GM12878 (cell line): ENCODE measurements at regions not wholly inside any gene's neighbourhood (a gene's known extent, or its start where the extent isn't known, plus 50 kb on each side); places are given as distances from the start of the nearest gene placed in this dataset.

Experiments used
- ATAC-seq: fragments of 200-7000 bp; cut with Tn5 transposase; 3 replicates; pipeline ENCODE4 v1.9.1; 2020; ENCODE audit warnings: mild to moderate bottlenecking, moderate library complexity
- BruUV-seq: library from RNA; stranded (reverse); fragments of 400-500 nt; replicated peaks from 2 replicates; lab custom pipeline; 2021; lab: Mats Ljungman, UMichigan
- CTCF ChIA-PET: fragments of 300-600 bp; sonication (Branson Sonifier 250); formaldehyde crosslinking; extraction: SDS; loops from one replicate; lab custom pipeline; 2021; ENCODE audit warnings: inconsistent platforms; lab: Yijun Ruan, JAX
- POLR2A ChIA-PET: fragments of 350-600 bp; formaldehyde crosslinking; extraction: SDS; loops from one replicate; lab custom pipeline; 2021; ENCODE audit warnings: inconsistent platforms; lab: Charles Lee
- RAD21 ChIA-PET: fragments of 300-600 bp; sonication (Branson Sonifier 250); formaldehyde crosslinking; loops from one replicate; lab custom pipeline; 2023; ENCODE audit warnings: antibody characterized with exemption; ENCODE audit not compliant: unreplicated experiment; lab: Charles Lee
- SMC1A ChIA-PET: fragments of 300-600 bp; sonication (Branson Sonifier 250); formaldehyde crosslinking; loops from one replicate; lab custom pipeline; 2023; ENCODE audit not compliant: unreplicated experiment, uncharacterized antibody; lab: Charles Lee
- DNase-seq: peaks from one replicate; pipeline ENCODE4 v3.0.0-alpha.2; 2011; ENCODE audit warnings: low read depth, low spot score
- FAIRE-seq: peaks from 3 replicates; lab custom pipeline; 2011; peaks lifted over from hg19 to GRCh38; lab: Jason Lieb, UNC
- H2AFZ ChIP-seq: 2 replicates; pipeline ENCODE4 v1.6.0; 2011; ENCODE audit warnings: low read depth, low read length, control low read depth; ENCODE audit not compliant: control insufficient read depth
- H3K27ac ChIP-seq: 2 replicates; pipeline ENCODE4 v1.5.1; 2011; ENCODE audit warnings: control low read depth; ENCODE audit not compliant: control insufficient read depth, insufficient read depth
- H3K27me3 ChIP-seq, 2 experiments: replicated peaks in 1 of 2; 2 replicates each; pipeline versions ENCODE4 v1.6.0 to v1.6.1; 2011; ENCODE audit warnings: low read length in 1 of 2; ENCODE audit not compliant: control insufficient read depth in 2 of 2, insufficient read depth in 2 of 2
- H3K36me3 ChIP-seq, 2 experiments: 2 replicates each; pipeline ENCODE4 v1.5.1; 2011; ENCODE audit warnings: low read length in 1 of 2; ENCODE audit not compliant: control insufficient read depth in 2 of 2, insufficient read depth in 2 of 2
- H3K4me1 ChIP-seq: 2 replicates; pipeline ENCODE4 v1.6.1; 2011; ENCODE audit warnings: mild to moderate bottlenecking, low read length, moderate library complexity, mixed read lengths; ENCODE audit not compliant: control insufficient read depth, insufficient read depth
- H3K4me2 ChIP-seq: 2 replicates; pipeline ENCODE4 v1.6.0; 2011; ENCODE audit warnings: control low read depth; ENCODE audit not compliant: control insufficient read depth, insufficient read depth
- H3K4me3 ChIP-seq: fragments of 200-600 bp; sonication (generic); 2 replicates; pipeline ENCODE4 v1.5.1; 2016
- H3K79me2 ChIP-seq: 2 replicates; pipeline ENCODE4 v1.6.0; 2011; ENCODE audit warnings: low read length; ENCODE audit not compliant: control insufficient read depth, insufficient read depth
- H3K9ac ChIP-seq: 2 replicates; pipeline ENCODE4 v1.8.0; 2011; ENCODE audit warnings: low read length, control low read depth, mixed read lengths; ENCODE audit not compliant: control insufficient read depth, insufficient read depth
- H3K9me3 ChIP-seq: replicated peaks from 3 replicates; pipeline ENCODE4 v1.5.1; 2011; ENCODE audit warnings: mild to moderate bottlenecking, low read length; ENCODE audit not compliant: control insufficient read depth, insufficient read depth
- H4K20me1 ChIP-seq: 2 replicates; pipeline ENCODE4 v1.6.0; 2011; ENCODE audit not compliant: control insufficient read depth, insufficient read depth
- CHD1 ChIP-seq: IDR thresholded peaks from 2 replicates; pipeline ENCODE4 v1.6.1; 2012; ENCODE audit warnings: low read depth, low read length, improper control_type of control experiment
- CHD2 ChIP-seq: IDR thresholded peaks from 2 replicates; pipeline ENCODE4 v1.6.1; 2011; ENCODE audit warnings: low read depth, low read length, improper control_type of control experiment, borderline replicate concordance
- ESRRA ChIP-seq: IDR thresholded peaks from 2 replicates; pipeline ENCODE4 v1.6.1; 2012; ENCODE audit warnings: mild to moderate bottlenecking, low read length, improper control_type of control experiment
- NFIC ChIP-seq: IDR thresholded peaks from 2 replicates; pipeline ENCODE4 v1.6.1; 2012; ENCODE audit warnings: low read depth, mild to moderate bottlenecking, inconsistent platforms, low read length, moderate library complexity
- NKRF ChIP-seq: fragments of 450-650 bp; conservative IDR thresholded peaks from 2 replicates; pipeline ENCODE4 v1.6.1; 2017; ENCODE audit warnings: mild to moderate bottlenecking, moderate library complexity
- PAX5 ChIP-seq: IDR thresholded peaks from 2 replicates; pipeline ENCODE4 v1.6.1; 2011; ENCODE audit warnings: low read depth, low read length, borderline replicate concordance
- POLR2A ChIP-seq: IDR thresholded peaks from 2 replicates; pipeline ENCODE4 v1.6.1; 2011; ENCODE audit warnings: low read depth, mild to moderate bottlenecking, low read length
- SMARCA5 ChIP-seq: fragments of 450-650 bp; IDR thresholded peaks from 2 replicates; pipeline ENCODE4 v1.6.1; 2017; ENCODE audit warnings: mild to moderate bottlenecking
- YBX1 ChIP-seq: fragments of 450-650 bp; IDR thresholded peaks from 2 replicates; pipeline ENCODE4 v1.6.1; 2016; ENCODE audit warnings: antibody characterized with exemption
- WGBS: methylation state at CpG from one replicate; pipeline ENCODE4 v1.1.6; 2016; ENCODE audit warnings: low lambda C conversion rate; ENCODE audit not compliant: insufficient replicate concordance, insufficient coverage; ENCODE audit errors: missing lambda C conversion rate; 5-methylcytosine and 5-hydroxymethylcytosine counted together
- in situ Hi-C: fragments of 300-500 bp; cut with MboI; formaldehyde crosslinking; loops from 9 replicates; pipeline ENCODE4 v1.14.3; 2018; ENCODE audit warnings: mixed read lengths
- intact Hi-C: fragments of 100-400 bp; cut with micrococcal nuclease; formaldehyde crosslinking; loops from one replicate; pipeline ENCODE4 v1.14.2; 2022; ENCODE audit not compliant: unreplicated experiment
- TF ChIP-seq, protein P1 (sequence below): IDR thresholded peaks from 2 replicates; pipeline ENCODE4 v1.6.1; 2012; ENCODE audit warnings: improper control_type of control experiment, low read depth, low read length; ENCODE audit not compliant: insufficient replicate concordance
- TF ChIP-seq, protein P2 (sequence below): IDR thresholded peaks from 2 replicates; pipeline ENCODE4 v1.6.1; 2012; ENCODE audit warnings: low read length, inconsistent platforms

- in situ Hi-C loops (no loop called here), intact Hi-C loops (no loop called here)
- FAIRE-seq (no peak), DNase-seq (no peak), ATAC-seq (no peak)
- Histone ChIP-seq H3K4me1 (no peaks in the 10 kb centered on the region), H3K27ac (no peak overlapping the region), H4K20me1 (no peaks in the 10 kb centered on the region), H3K4me2 (no peak overlapping the region), H2AFZ (no peak overlapping the region), H3K27me3 (no peaks in the 10 kb centered on the region), H3K36me3 (no peaks in the 10 kb centered on the region), H3K9me3 (no peaks in the 10 kb centered on the region), H3K9ac (no peak overlapping the region), H3K79me2 (no peaks in the 10 kb centered on the region), H3K4me3 (no peak overlapping the region)
- CTCF ChIA-PET, result no interaction called here
- BruUV-seq, result no TSS peak
- RAD21 ChIA-PET, result no interaction called here
- WGBS, result 38% methylated on average over 6 of the region's 6 CpGs
- SMC1A ChIA-PET, result no interaction called here
- POLR2A ChIA-PET, result no interaction called here
- TF ChIP-seq SMARCA5 (no peak), ESRRA (no peak), POLR2A (no peak)
These were observed 132.0 kb downstream of the PMP22 start for GRCh38 chr17:15133143-15133542.

DNA sequence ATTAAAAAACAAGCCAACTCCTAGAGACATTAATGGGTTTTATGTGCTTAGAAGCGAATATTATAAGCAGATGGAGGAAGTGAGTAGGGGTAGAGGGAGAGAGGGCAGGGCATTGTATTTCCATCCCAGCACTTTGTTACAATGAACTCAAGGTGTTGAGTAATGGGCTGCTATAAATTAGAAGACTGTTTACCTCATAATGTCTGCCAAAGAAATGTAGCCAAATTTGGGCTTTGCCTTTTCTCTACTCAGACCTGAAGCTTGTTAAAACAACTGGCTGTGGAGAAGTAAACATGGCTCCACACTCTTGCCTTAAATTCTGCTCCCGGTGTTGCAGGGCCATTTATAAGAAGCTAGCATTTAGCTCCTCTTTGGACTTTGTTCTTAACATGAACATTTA is 134.7 kb downstream of the PMP22 start:
- H2AFZ ChIP-seq, result no peak overlapping the region
- no peaks in the 10 kb centered on the region for H3K36me3 ChIP-seq
- H3K27me3 ChIP-seq, result no peaks in the 10 kb centered on the region
- no peak for ATAC-seq
- DNase-seq, result no peak
- POLR2A ChIA-PET, result no interaction called here
- no peak overlapping the region for H3K4me3 ChIP-seq
- H3K9me3 ChIP-seq, result no peaks in the 10 kb centered on the region
- no peaks in the 10 kb centered on the region for H3K79me2 ChIP-seq
- WGBS, result 0% methylated on average over 2 of the region's 2 CpGs
- H3K4me1 ChIP-seq, result no peaks in the 10 kb centered on the region
- BruUV-seq, result no TSS peak
- no peak overlapping the region for H3K9ac ChIP-seq
- no peak overlapping the region for H3K4me2 ChIP-seq
- in situ Hi-C loops, result no loop called here
- H4K20me1 ChIP-seq, result no peaks in the 10 kb centered on the region
- SMC1A ChIA-PET, result no interaction called here
- RAD21 ChIA-PET, result no interaction called here
- no peak for FAIRE-seq
- intact Hi-C loops, result no loop called here
- CTCF ChIA-PET, result no interaction called here
- H3K27ac ChIP-seq, result no peak overlapping the region
- TF ChIP-seq NKRF (no peak), CHD1 (no peak), YBX1 (no peak), CHD2 (no peak), PAX5 (no peak), NFIC (no peak)
- TF ChIP-seq, protein P1, sequence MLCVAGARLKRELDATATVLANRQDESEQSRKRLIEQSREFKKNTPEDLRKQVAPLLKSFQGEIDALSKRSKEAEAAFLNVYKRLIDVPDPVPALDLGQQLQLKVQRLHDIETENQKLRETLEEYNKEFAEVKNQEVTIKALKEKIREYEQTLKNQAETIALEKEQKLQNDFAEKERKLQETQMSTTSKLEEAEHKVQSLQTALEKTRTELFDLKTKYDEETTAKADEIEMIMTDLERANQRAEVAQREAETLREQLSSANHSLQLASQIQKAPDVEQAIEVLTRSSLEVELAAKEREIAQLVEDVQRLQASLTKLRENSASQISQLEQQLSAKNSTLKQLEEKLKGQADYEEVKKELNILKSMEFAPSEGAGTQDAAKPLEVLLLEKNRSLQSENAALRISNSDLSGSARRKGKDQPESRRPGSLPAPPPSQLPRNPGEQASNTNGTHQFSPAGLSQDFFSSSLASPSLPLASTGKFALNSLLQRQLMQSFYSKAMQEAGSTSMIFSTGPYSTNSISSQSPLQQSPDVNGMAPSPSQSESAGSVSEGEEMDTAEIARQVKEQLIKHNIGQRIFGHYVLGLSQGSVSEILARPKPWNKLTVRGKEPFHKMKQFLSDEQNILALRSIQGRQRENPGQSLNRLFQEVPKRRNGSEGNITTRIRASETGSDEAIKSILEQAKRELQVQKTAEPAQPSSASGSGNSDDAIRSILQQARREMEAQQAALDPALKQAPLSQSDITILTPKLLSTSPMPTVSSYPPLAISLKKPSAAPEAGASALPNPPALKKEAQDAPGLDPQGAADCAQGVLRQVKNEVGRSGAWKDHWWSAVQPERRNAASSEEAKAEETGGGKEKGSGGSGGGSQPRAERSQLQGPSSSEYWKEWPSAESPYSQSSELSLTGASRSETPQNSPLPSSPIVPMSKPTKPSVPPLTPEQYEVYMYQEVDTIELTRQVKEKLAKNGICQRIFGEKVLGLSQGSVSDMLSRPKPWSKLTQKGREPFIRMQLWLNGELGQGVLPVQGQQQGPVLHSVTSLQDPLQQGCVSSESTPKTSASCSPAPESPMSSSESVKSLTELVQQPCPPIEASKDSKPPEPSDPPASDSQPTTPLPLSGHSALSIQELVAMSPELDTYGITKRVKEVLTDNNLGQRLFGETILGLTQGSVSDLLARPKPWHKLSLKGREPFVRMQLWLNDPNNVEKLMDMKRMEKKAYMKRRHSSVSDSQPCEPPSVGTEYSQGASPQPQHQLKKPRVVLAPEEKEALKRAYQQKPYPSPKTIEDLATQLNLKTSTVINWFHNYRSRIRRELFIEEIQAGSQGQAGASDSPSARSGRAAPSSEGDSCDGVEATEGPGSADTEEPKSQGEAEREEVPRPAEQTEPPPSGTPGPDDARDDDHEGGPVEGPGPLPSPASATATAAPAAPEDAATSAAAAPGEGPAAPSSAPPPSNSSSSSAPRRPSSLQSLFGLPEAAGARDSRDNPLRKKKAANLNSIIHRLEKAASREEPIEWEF, result no peak
- TF ChIP-seq, protein P2, sequence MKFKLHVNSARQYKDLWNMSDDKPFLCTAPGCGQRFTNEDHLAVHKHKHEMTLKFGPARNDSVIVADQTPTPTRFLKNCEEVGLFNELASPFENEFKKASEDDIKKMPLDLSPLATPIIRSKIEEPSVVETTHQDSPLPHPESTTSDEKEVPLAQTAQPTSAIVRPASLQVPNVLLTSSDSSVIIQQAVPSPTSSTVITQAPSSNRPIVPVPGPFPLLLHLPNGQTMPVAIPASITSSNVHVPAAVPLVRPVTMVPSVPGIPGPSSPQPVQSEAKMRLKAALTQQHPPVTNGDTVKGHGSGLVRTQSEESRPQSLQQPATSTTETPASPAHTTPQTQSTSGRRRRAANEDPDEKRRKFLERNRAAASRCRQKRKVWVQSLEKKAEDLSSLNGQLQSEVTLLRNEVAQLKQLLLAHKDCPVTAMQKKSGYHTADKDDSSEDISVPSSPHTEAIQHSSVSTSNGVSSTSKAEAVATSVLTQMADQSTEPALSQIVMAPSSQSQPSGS, result no peak
